Smooth muscle cell (in vitro differentiated cells): ENCODE measurements at regions not wholly inside any gene's neighbourhood (a gene's known extent, or its start where the extent isn't known, plus 50 kb on each side); places are given as distances from the start of the nearest gene placed in this dataset.

ENCODE experiments used
- DNase-seq: peaks from one replicate; lab custom pipeline; 2025; ENCODE audit not compliant: unreplicated experiment; lab: John Stamatoyannopoulos, UW
- H2AFZ ChIP-seq: fragments of 200-600 bp; sonication (generic); 2 replicates; pipeline ENCODE4 v1.6.0; 2016; ENCODE audit warnings: antibody characterized with exemption, low read depth, mild to moderate bottlenecking
- H3F3A ChIP-seq: fragments of 200-600 bp; sonication (generic); 2 replicates; pipeline ENCODE4 v1.6.0; 2017; ENCODE audit warnings: antibody characterized with exemption, low read depth
- H3K27ac ChIP-seq: fragments of 200-600 bp; sonication (generic); 2 replicates; pipeline ENCODE4 v1.5.1; 2016; ENCODE audit warnings: low read depth, mild to moderate bottlenecking
- H3K27me3 ChIP-seq: fragments of 200-600 bp; sonication (generic); 2 replicates; pipeline ENCODE4 v1.6.1; 2016; ENCODE audit warnings: low read depth, mild to moderate bottlenecking
- H3K36me3 ChIP-seq: fragments of 200-600 bp; sonication (generic); 2 replicates; pipeline ENCODE4 v1.5.1; 2016; ENCODE audit warnings: low read depth
- H3K4me1 ChIP-seq: fragments of 200-600 bp; sonication (generic); 2 replicates; pipeline ENCODE4 v1.5.1; 2016; ENCODE audit warnings: low read depth
- H3K4me2 ChIP-seq: fragments of 200-600 bp; sonication (generic); 2 replicates; pipeline ENCODE4 v1.6.0; 2016; ENCODE audit warnings: mild to moderate bottlenecking
- H3K4me3 ChIP-seq: fragments of 200-600 bp; sonication (generic); 2 replicates; pipeline ENCODE4 v1.5.1; 2016; ENCODE audit warnings: mild to moderate bottlenecking
- H3K79me2 ChIP-seq: fragments of 200-600 bp; sonication (generic); 2 replicates; pipeline ENCODE4 v1.6.0; 2016; ENCODE audit warnings: low read depth, mild to moderate bottlenecking
- H3K9ac ChIP-seq: fragments of 200-600 bp; sonication (generic); 2 replicates; pipeline ENCODE4 v1.6.0; 2016; ENCODE audit warnings: low read depth
- H3K9me3 ChIP-seq: fragments of 200-600 bp; sonication (generic); replicated peaks from 2 replicates; pipeline ENCODE4 v1.5.1; 2016; ENCODE audit warnings: low read depth
- H4K20me1 ChIP-seq: fragments of 200-600 bp; sonication (generic); 2 replicates; pipeline ENCODE4 v1.6.0; 2016; ENCODE audit warnings: low read depth
- WGBS: methylation state at CpG from one replicate; pipeline ENCODE4 v1.1.7; 2016; ENCODE audit warnings: low lambda C conversion rate; 5-methylcytosine and 5-hydroxymethylcytosine counted together
- TF ChIP-seq, protein P1 (sequence below): fragments of 200-600 bp; sonication (generic); IDR thresholded peaks from 2 replicates; pipeline ENCODE4 v1.5.1; 2017; ENCODE audit warnings: borderline replicate concordance, mild to moderate bottlenecking, antibody characterized with exemption; ENCODE audit not compliant: insufficient read depth, poor library complexity, severe bottlenecking

DNA sequence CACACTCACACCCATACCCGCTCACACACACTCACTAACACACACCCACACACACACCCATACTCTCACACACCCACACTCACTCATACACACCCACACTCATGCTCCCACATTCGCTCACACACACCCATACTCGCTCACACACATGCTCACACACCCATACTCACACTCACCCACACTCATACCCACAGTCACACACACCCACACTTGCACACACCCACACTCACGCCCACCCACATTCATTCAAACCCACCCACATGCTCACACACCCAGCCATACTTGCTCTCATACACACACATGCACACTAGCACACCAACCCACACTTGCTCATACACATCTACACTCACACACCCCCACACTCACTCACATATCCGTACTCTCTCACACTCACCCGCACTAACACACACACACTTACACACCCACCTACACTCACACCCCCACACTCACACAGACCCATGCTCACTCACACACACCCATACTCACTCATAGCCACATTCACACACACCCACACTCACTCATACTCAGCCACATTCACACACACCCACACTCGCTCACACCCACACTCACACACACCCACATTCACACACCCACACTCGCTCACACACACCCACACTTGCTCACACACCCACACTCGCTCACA is 322.4 kb upstream of the N4BP1 start:
- DNase-seq: no peak
- Histone ChIP-seq H2AFZ (no peak overlapping the region), H3K9me3 (no peaks in the 10 kb centered on the region), H3K27ac (no peak overlapping the region), H3K9ac (no peak overlapping the region), H3F3A (peaks cover 4% of the 10 kb centered on the region), H3K4me1 (no peaks in the 10 kb centered on the region), H3K79me2 (no peaks in the 10 kb centered on the region), H3K36me3 (no peaks in the 10 kb centered on the region), H3K4me3 (no peak overlapping the region), H3K27me3 (no peaks in the 10 kb centered on the region), H4K20me1 (no peaks in the 10 kb centered on the region), H3K4me2 (no peak overlapping the region)
- TF ChIP-seq, protein P1, sequence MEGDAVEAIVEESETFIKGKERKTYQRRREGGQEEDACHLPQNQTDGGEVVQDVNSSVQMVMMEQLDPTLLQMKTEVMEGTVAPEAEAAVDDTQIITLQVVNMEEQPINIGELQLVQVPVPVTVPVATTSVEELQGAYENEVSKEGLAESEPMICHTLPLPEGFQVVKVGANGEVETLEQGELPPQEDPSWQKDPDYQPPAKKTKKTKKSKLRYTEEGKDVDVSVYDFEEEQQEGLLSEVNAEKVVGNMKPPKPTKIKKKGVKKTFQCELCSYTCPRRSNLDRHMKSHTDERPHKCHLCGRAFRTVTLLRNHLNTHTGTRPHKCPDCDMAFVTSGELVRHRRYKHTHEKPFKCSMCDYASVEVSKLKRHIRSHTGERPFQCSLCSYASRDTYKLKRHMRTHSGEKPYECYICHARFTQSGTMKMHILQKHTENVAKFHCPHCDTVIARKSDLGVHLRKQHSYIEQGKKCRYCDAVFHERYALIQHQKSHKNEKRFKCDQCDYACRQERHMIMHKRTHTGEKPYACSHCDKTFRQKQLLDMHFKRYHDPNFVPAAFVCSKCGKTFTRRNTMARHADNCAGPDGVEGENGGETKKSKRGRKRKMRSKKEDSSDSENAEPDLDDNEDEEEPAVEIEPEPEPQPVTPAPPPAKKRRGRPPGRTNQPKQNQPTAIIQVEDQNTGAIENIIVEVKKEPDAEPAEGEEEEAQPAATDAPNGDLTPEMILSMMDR: no peak
- WGBS: 75% methylated on average over 8 of the region's 9 CpGs

DNA sequence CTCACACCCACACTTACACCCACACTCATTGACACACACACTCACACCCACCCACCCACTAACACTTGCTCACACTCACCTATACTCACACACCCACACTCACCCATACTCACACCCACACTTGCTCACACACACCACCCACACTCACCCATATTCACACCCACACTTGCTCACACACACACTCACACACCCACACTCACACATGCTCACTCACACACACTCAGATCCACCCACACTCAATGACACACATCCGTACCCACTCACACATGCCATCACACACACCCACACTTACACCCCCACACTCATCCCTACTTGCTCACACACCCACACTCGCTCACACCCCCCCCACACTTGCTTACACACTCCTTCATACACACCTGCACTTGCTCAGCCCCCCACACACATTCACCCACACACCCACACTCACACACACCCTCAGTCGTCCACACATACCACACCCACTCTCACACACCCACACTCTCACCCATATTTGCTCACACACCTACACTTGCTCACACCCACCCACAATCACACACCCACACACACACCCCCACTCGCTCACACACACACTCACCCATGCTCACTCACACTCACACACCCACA is 321.1 kb upstream of the N4BP1 start:
- no peaks in the 10 kb centered on the region for H3K9me3 ChIP-seq
- DNase-seq: no peak
- no peak overlapping the region for H3K27ac ChIP-seq
- TF ChIP-seq, protein P1: no peak
- H3K4me2 ChIP-seq: no peak overlapping the region
- no peaks in the 10 kb centered on the region for H4K20me1 ChIP-seq
- H3F3A ChIP-seq: peaks cover 4% of the 10 kb centered on the region
- H3K36me3 ChIP-seq: no peaks in the 10 kb centered on the region
- no peak overlapping the region for H3K9ac ChIP-seq
- 89% methylated on average over 2 of the region's 4 CpGs for WGBS
- H3K27me3 ChIP-seq: no peaks in the 10 kb centered on the region
- no peaks in the 10 kb centered on the region for H3K79me2 ChIP-seq
- H2AFZ ChIP-seq: no peak overlapping the region
- no peaks in the 10 kb centered on the region for H3K4me1 ChIP-seq
- H3K4me3 ChIP-seq: no peak overlapping the region

DNA sequence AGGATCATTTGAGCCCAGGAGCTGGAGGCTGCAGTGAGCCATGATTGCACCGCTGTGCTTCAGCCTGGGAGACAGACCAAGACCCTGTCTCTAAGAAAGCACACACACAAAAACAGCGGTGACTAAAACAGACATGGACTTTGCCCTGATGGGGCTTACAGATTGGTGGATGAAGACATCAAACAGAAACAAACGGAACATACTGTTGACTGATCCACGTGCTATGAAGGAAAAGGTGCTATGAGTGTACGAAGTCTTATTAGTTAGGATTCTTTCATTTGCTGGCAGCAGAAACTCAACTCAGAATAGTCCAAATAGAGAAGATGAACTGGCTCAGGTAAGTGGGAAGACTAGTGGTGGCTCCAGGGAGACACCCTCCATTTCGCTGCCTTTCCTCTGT is 309.8 kb upstream of the N4BP1 start:
- no peaks in the 10 kb centered on the region for H4K20me1 ChIP-seq
- DNase-seq: no peak
- no peaks in the 10 kb centered on the region for H3K27me3 ChIP-seq
- no peaks in the 10 kb centered on the region for H3F3A ChIP-seq
- no peaks in the 10 kb centered on the region for H3K9me3 ChIP-seq
- H2AFZ ChIP-seq: no peak overlapping the region
- H3K4me3 ChIP-seq: no peak overlapping the region
- TF ChIP-seq, protein P1: no peak
- no peak overlapping the region for H3K4me2 ChIP-seq
- no peak overlapping the region for H3K9ac ChIP-seq
- no peak overlapping the region for H3K27ac ChIP-seq
- H3K4me1 ChIP-seq: no peaks in the 10 kb centered on the region
- no peaks in the 10 kb centered on the region for H3K36me3 ChIP-seq
- 92% methylated on average over 6 of the region's 6 CpGs for WGBS
- no peaks in the 10 kb centered on the region for H3K79me2 ChIP-seq
